Adipocyte (in vitro differentiated cells): ENCODE measurements at regions not wholly inside any gene's neighbourhood (a gene's known extent, or its start where the extent isn't known, plus 50 kb on each side); places are given as distances from the start of the nearest gene placed in this dataset.
"Not testable (repeated sequence)": the region's sequence is repeated elsewhere in the genome, so short reads cannot be mapped to it uniquely, and the experiment has no call there.

ENCODE experiments used
- DNase-seq: peaks from one replicate; pipeline ENCODE4 v3.0.0-alpha.2; 2015; ENCODE audit warnings: low read depth
- H3K27me3 ChIP-seq: replicated peaks from 2 replicates; pipeline ENCODE4 v1.7.0; 2013; ENCODE audit warnings: mild to moderate bottlenecking, low read length, moderate library complexity; ENCODE audit not compliant: control insufficient read depth, insufficient read depth
- H3K36me3 ChIP-seq: 2 replicates; pipeline ENCODE4 v1.7.0; 2013; ENCODE audit warnings: low read length, mild to moderate bottlenecking, moderate library complexity; ENCODE audit not compliant: control insufficient read depth, insufficient read depth, severe bottlenecking
- H3K4me1 ChIP-seq: 2 replicates; pipeline ENCODE4 v1.7.0; 2013; ENCODE audit warnings: mild to moderate bottlenecking, low read length, moderate library complexity; ENCODE audit not compliant: control insufficient read depth, insufficient read depth
- H3K4me3 ChIP-seq: 2 replicates; pipeline ENCODE4 v1.7.0; 2013; ENCODE audit warnings: mild to moderate bottlenecking, low read length, moderate library complexity
- H3K9ac ChIP-seq: 2 replicates; pipeline ENCODE4 v1.7.0; 2013; ENCODE audit warnings: mild to moderate bottlenecking, low read length, moderate library complexity
- H3K9me3 ChIP-seq: 2 replicates; pipeline ENCODE4 v1.7.0; 2013; ENCODE audit warnings: mild to moderate bottlenecking, low read length, moderate library complexity; ENCODE audit not compliant: control insufficient read depth

DNA sequence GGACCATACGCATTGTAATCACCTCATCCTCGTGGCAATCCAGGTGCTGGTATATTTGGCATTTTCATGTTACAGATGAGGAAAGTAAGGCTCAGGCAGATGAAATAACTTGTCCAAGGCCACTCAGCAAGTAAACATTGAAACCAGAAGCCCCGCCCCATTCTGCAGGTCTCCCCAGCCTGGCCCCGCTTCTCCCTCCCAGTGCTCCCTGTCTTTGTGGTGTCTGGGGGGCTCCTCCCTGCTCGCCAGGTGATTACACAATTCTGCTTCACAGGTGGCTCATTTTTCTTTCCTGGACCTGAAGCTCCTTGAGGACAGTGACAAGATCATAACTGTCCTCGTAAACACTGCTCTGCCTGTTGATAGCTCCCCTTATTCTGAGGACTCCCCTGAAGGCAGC lies 531.5 kb upstream of the B3GAT1 start:
- no peak overlapping the region for H3K9ac ChIP-seq
- H3K27me3 ChIP-seq, result no peaks in the 10 kb centered on the region
- H3K9me3 ChIP-seq, result no peaks in the 10 kb centered on the region
- no peaks in the 10 kb centered on the region for H3K36me3 ChIP-seq
- no peak overlapping the region for H3K4me3 ChIP-seq
- DNase-seq, result no peak
- H3K4me1 ChIP-seq, result peaks cover 4% of the 10 kb centered on the region

DNA sequence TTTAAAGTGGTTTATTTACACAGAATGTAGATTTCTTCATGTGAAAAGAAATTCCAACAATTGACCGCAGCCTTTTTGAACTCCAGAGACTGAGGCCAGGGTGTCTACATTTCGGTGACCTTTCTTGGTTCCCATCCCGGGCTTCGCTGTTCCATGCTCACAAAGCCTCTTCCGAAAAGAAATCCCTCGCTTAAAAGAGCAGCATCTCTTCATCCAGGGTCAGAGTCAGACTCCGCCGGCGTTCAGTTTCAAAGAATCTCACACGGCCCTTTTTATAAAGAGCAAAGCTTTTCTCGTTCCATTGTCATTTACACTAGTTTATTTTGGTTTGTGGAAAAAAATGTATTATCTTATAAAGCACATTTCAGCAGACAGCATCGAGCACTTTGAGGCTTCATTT lies 530.6 kb upstream of the B3GAT1 start:
- DNase-seq, result no peak
- Histone ChIP-seq H3K4me1 (peaks cover 2% of the 10 kb centered on the region), H3K36me3 (no peaks in the 10 kb centered on the region), H3K9ac (no peak overlapping the region), H3K4me3 (no peak overlapping the region), H3K27me3 (no peaks in the 10 kb centered on the region), H3K9me3 (no peaks in the 10 kb centered on the region)

DNA sequence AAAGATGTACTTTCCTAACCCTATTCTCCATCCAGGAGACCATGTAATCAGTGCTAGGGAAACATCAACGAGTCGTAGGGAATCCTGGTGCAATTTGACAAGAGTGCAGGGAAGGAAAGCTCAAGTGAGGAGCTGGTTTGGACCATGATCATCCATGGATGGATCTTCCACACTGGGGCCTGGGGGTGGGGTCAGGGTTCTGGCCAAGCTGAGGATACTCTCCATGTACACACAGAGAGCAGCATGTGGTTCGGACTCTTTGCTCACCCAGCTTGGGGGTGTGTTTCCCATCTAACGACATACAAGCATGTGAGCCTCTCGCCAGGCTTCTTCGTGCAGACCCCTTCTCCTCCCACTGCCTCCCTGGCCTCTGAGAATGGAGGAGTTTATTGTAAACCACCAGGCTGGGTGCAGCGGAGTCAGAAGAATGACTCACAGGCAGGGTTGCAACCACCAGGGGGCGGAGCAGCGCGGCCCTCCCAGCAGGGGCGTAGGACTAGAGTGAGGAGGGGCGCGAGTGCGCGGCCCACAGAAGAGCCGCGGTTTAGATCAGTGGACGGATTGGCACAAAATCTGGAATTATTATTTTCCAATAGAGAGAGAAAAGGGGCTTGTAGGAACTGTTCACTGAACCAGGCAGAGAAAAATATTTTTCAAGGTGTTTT lies 530.0 kb upstream of the B3GAT1 start:
- H3K27me3 ChIP-seq, H3K9ac ChIP-seq, H3K9me3 ChIP-seq, H3K36me3 ChIP-seq, H3K4me1 ChIP-seq, H3K4me3 ChIP-seq, DNase-seq: not testable (repeated sequence)

DNA sequence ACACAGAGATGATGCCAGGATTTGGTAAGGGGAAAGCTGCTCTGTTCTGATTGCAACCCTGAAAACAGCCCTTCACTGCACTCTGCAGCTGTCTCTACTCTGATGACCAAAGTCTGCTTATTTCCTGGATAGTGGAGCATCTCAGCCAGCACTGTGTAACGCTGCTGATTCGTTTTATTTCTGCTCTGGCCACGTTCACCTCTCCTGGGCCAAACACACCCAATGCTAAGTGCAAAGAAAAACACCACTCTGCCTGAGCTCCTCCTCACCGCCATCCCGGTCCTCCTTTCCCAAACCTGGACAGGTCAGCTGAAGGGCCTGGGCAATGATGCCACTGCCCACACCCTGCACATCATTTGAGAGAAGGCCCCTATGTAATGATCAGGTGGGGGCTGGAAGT lies 529.3 kb upstream of the B3GAT1 start:
- no peak for DNase-seq
- Histone ChIP-seq H3K27me3 (no peaks in the 10 kb centered on the region), H3K36me3 (no peaks in the 10 kb centered on the region), H3K9ac (no peak overlapping the region), H3K4me1 (peaks cover 2% of the 10 kb centered on the region), H3K4me3 (no peak overlapping the region), H3K9me3 (peaks cover 4% of the 10 kb centered on the region)

DNA sequence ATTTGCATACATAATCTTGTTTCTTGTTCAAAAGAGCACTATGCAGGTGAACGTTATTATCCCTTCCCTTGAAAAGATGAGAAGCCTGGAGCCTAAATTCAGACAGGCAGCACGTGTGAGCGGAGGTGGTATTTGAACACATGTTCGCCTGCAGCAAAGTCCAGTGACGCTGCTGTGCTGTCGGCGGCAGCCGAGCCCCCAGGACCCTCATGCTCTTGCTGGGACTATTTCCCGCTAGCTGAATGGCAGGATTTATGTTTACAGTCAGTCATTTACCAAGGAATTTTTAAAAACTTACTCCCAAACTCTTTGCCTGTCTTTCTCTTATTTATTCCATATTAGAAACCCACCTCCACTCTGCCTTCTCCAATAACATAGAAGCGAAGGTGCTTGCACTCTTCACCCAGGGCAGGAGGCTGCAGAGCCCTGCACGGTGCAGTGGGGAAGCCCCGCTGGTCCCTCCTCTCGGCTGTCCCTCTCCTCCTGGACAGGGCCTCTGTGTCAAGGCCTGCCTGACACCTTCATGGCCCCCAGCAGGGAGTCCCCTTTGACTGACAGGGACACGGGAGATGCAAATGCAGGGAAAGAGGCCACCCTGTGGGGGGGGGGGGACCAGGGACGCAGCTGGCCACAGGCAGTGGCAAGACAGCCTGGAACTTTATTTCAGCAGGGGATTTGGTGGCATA lies 528.5 kb upstream of the B3GAT1 start:
- no peaks in the 10 kb centered on the region for H3K27me3 ChIP-seq
- H3K9me3 ChIP-seq, result peaks cover 11% of the 10 kb centered on the region
- H3K4me1 ChIP-seq, result peaks cover 2% of the 10 kb centered on the region
- H3K9ac ChIP-seq, result no peak overlapping the region
- no peak overlapping the region for H3K4me3 ChIP-seq
- H3K36me3 ChIP-seq, result no peaks in the 10 kb centered on the region
- no peak for DNase-seq

DNA sequence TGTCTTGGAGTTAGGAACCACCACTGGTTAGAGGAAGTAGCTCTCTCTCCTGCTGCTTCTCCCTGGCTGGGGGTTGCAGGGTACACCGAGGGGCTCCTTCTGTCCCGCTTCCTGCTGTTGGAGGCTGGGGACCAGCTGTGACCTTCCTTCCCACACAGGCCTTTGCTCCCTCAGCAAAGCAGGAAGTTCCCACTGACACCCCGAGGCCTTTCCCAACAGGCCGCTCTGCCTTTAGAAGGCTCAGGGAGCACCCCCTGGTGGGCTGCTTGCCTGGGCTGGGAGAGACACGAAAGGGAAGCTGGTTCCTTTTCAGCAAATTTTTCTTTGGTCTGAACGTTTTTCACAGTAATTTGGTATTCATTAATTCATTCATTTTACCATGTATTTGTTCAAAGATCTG lies 527.9 kb upstream of the B3GAT1 start:
- Histone ChIP-seq H3K9ac (no peak overlapping the region), H3K4me1 (peaks cover 2% of the 10 kb centered on the region), H3K4me3 (no peak overlapping the region), H3K36me3 (no peaks in the 10 kb centered on the region), H3K27me3 (no peaks in the 10 kb centered on the region), H3K9me3 (peaks cover 12% of the 10 kb centered on the region)
- DNase-seq, result no peak

DNA sequence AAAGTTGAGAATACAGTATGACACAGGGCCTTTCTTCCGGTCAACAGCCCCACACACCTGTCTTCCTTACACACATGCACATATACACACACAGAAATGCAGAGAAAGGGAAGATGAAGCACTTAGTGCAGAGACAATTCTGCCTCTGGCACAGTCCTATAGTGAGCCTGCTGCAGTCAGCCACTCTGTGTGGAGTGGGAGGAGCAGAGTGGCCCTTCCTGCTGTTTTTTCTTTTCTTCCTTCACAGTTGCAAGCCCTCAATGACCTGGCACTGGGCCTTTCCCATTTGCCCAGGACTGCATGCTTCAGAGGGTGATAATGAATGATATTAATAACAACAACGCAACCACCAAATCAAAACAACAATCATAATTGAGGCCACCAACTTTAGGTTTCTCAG lies 527.0 kb upstream of the B3GAT1 start:
- no peak for DNase-seq
- Histone ChIP-seq H3K9ac (no peak overlapping the region), H3K36me3 (no peaks in the 10 kb centered on the region), H3K4me1 (peaks cover 2% of the 10 kb centered on the region), H3K27me3 (no peaks in the 10 kb centered on the region), H3K4me3 (no peak overlapping the region), H3K9me3 (peaks cover 12% of the 10 kb centered on the region)

DNA sequence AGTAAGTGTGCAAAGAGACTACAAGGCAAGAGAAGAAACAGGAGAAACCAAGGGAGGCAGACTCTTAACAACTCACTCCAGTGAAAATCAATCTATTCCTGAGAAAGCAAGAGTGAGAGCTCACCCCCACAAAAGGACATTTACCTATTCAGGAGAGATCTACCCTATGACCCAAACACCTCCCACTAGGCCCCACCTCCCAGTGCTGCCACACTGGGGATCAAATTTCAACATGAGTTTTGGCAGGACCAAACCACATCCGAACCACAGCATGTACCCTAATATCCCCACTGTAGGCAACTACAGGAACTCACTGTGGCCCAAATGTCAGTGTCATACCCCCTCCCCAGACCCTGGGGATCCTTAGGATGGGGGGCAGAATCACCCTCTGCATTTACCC lies 526.2 kb upstream of the B3GAT1 start:
- Histone ChIP-seq H3K36me3 (no peaks in the 10 kb centered on the region), H3K9ac (no peak overlapping the region)

DNA sequence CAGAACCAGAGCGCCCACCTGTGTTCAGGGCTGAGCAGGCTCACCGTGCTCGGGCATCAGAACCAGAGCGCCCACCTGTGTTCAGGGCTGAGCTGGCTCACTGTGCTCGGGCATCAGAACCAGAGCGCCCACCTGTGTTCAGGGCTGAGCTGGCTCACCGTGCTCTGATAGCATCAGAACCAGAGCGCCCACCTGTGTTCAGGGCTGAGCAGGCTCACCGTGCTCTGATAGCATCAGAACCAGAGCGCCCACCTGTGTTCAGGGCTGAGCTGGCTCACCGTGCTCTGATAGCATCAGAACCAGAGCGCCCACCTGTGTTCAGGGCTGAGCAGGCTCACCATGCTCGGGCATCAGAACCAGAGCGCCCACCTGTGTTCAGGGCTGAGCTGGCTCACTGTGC lies 525.2 kb upstream of the B3GAT1 start:
- H3K9me3 ChIP-seq, result peaks cover 15% of the 10 kb centered on the region
- not testable (repeated sequence) for H3K9ac ChIP-seq, DNase-seq, H3K27me3 ChIP-seq, H3K4me3 ChIP-seq, H3K36me3 ChIP-seq, H3K4me1 ChIP-seq

More for the DNA sequence above, 526.2 kb upstream of the B3GAT1 start:
- Histone ChIP-seq H3K9me3 (peaks cover 12% of the 10 kb centered on the region), H3K4me1 (peaks cover 2% of the 10 kb centered on the region), H3K27me3 (no peaks in the 10 kb centered on the region), H3K4me3 (no peak overlapping the region)
- no peak for DNase-seq

DNA sequence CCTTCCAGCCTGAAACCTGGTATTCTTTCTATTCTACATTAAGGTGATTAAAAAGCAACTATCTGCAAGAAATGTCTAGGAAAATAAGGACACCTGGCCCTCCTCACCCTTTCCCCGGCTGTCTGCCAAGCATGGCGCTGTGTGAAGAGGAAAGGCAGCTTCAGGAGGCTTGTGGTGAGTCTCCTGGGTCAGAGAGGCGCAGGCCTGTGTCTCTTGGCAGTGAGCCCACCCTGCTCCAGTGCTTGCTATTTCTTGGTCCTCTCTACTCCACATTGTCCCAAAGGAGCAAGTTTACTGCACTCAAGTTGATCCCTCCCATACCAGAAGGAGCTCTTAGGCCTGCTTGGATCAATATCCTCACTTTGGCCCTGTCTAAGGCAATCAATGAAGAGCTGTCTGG lies 520.7 kb upstream of the B3GAT1 start:
- no peak overlapping the region for H3K9ac ChIP-seq
- H3K4me1 ChIP-seq, result no peaks in the 10 kb centered on the region
- peaks cover 16% of the 10 kb centered on the region for H3K9me3 ChIP-seq
- no peaks in the 10 kb centered on the region for H3K36me3 ChIP-seq
- no peak overlapping the region for H3K4me3 ChIP-seq
- no peaks in the 10 kb centered on the region for H3K27me3 ChIP-seq
- no peak for DNase-seq

DNA sequence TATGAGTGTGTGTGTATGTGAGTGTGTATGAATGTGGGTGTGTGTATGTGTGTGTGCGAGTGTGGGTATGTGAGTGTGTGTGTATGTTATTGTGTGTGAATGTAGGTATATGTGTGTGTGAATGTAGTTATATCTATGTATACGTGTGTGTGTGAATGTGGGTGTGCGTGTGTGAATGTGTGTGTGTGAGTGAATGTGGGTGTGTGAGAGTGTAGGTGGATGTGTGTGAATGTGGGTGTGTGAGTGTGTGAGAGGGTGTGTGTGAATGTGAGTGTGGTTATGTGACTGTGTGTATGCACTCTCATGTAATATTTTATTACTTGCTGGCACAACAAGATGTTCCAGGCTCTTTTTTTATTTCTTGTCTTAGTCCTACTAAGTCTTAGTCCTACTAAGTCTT lies 513.4 kb upstream of the B3GAT1 start:
- Histone ChIP-seq H3K9me3 (no peaks in the 10 kb centered on the region), H3K9ac (no peak overlapping the region), H3K36me3 (no peaks in the 10 kb centered on the region), H3K27me3 (peaks cover 5% of the 10 kb centered on the region), H3K4me3 (no peak overlapping the region), H3K4me1 (no peaks in the 10 kb centered on the region)
- DNase-seq, result no peak

DNA sequence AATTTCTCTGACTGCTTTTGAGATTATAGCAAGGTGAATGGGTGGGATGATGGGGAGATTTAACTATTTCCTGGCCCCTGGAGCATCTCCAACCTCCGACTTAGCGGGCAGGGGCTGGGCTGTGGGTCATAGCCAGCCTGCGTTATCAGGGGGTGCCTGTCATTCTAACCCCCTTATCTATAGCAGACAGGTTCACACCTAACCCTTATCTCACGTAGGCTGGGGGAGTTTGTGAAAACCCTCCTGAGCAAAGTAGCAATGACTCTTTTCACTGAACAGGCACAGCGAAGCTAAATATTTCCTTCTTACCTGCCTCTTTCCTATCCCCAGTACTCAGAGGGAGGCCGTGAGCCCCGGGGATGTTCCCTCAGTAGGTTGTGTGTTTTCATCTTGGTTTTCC lies 511.4 kb upstream of the B3GAT1 start:
- Histone ChIP-seq H3K27me3 (peaks cover 9% of the 10 kb centered on the region), H3K9ac (no peak overlapping the region), H3K36me3 (no peaks in the 10 kb centered on the region), H3K4me3 (no peak overlapping the region), H3K9me3 (no peaks in the 10 kb centered on the region), H3K4me1 (no peaks in the 10 kb centered on the region)
- no peak for DNase-seq
